Activated CD4-positive, alpha-beta T cell treated with anti-CD3 and anti-CD28 coated beads for 48 hours (primary cell): ENCODE measurements at regions not wholly inside any gene's neighbourhood (a gene's known extent, or its start where the extent isn't known, plus 50 kb on each side); places are given as distances from the start of the nearest gene placed in this dataset.

ENCODE experiments used
- DNase-seq: peaks from one replicate; pipeline ENCODE4 v3.0.0-alpha.2; 2020

DNA sequence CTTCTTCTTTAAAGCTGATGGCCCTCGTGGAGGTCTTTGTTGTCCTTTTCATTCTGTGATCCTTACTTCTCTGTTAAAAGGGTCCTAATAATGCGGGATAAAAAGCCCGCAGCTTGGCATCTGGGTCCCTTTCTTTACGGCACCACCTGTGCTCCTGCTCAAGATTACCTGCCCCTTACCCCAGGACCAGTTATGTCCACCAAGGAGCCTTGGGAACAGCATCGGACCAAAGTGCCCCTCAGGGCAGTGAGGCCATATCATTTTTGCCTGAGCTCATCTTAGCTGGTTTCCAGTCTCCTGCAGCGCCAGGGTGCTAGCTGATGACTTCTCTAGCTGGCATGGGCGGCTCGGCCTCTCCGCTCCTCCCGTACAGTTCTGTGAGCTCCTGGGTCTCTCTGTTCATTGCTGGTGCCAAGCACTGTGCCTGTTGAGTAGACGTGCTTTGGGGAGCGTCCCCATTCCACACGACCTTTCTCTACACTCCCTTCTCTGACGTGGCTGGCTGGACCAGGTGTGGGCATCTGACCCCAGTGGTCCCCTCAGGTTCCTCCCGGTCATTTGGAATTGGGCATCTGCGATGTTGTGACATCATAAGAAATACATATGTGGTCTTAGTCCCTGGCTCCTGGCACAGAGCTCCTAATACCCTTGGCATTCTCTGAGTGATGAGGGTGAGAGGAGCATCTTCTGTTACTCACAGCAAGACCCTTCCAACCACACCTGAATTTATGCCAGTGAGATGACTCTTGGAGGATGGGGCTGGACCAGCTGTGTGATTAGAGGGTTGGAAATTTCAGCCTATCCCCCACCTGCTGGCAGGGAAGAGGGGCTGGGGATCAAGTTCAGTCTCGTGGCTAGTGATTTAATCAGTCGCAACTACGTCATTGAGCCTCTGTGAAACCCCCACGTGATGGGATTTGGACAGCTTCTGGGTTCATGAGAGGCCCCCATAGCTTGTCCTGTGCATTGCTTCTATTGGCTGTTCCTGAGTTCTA lies 134.2 kb upstream of the HS6ST1 start:
- no peak for DNase-seq

DNA sequence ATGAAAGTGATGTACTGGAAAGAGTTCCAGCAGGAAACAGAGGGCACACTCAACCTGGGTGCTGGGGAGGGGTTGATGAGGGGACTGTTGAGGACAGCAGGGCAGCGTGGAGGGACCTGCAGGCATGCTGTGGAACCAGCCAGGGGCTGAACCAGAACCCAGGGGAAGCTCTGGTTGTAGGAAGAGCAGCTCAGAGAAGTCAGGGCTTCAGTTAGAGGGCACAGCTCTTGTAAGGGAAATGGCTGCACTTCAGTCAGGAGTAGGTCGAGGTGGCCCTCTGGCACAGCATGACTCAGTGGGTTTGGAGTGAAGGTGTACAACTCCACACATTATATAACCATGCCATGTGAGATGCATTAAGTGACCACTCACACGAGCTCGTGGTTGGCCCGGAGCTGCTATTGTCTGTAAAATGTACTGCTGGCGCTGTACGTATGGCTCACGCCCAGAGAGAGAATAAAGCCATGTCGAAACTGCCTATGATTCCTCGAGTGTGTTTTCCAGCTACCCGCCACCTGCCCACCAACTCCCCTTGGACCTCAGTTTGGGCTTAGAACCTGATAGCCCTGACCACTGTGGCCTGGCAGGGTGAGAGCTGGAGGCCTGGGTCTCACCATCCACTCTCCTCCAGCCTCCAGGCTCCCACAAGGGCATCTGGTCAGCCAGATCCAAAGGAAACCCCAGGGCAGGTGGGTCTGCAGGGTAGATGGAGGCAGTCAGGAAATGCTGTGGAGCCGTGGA lies 136.5 kb upstream of the HS6ST1 start:
- no peak for DNase-seq

DNA sequence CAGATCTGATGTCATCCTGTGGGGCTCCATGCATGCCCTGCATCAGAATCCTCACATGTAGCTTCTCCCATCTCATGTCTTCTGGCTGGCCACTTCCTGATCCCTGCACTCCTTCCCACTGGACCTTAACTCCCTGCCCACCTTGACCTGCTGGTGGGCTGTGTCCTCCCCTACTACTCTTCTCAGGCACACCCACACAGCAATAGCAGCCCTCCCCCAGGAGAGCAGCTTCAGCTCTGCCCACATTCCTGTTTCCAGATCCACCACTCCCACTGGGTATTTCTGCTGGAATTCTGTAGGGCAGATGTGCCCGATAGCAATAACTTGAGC lies 137.0 kb upstream of the HS6ST1 start:
- DNase-seq: no peak

DNA sequence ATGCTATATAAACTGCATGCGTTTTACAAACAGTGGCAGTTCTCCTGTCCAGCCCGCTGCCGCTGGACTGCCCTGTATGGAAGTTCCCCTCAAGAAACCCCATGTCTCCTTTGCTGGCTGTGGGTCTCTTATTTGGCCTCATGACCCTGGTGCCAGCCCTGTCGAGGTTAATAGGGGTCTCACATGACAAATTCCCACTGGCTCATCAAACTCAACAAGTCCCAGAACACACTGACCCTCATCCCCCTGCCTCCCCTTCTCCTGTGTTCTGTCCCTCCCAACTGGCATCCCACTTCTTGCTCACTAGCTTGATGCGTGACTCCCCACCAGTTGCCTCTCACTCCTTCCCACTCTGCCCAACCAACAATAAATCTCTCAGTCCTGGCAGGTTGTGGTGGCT lies 137.6 kb upstream of the HS6ST1 start:
- DNase-seq: no peak

DNA sequence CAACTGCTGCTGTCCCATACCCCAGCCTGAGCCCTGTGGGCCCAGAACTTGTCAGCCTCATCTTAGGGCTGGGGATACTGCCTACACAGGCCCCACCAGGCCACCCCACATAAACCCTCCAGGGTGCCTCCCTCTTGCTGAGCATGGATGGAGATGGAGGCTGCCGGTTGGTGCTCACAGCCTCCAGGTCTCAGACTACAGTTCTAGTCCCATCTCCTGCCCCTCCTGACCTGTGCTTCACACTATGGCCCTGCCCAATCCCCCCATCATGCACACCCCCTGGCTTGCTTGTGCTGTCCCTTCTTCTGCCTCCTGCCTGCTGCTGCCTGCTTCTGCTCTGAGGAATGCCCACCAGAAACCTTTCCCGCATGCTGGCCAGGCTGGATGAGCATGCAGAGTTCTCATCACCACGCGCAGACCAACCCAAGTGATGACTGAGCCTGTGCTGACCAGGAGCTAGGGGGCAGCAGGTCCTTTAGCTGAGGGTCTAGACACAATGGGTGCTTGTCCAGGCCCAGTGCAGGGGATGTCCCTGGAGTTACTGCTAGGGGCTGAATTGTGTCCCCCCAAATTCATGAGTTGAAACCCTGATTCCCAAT lies 138.4 kb upstream of the HS6ST1 start:
- DNase-seq: no peak

DNA sequence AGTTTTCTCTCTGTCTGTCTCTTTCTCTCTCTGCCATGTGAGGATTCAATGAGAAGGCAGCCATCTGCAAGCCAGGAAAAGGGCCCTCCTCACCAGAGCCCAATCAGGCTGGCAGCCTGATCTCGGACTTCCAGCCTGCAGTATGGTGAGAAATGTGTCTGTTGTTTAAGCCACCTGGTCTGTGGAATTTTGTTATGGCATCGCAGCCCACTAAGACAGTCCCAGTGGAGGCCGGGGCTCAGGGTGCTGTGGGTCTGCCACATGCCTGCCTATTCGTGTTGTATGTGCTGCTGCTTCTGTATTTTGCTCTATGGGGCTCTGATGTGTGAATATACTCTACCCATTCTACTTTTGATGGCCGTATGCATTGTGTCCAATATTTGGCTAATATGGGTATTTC lies 139.0 kb upstream of the HS6ST1 start:
- no peak for DNase-seq

DNA sequence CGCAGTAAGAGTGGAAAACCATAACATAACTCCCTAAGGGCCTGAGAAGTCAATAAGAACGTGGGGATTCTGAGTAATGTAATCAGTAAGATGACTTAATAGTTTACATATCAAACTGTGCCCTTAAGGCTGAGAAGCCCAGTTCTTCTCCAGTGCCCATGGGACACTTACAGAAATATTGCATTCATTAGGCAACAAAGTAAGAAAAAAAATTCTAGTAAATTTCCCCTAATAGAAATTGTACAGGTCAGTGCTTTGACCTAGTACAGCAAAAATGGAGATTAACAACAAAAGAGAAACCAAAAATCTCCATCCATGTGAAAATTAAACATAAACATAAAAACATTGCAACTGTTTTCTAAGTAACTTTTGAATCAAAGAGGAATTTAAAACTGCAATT lies 139.8 kb upstream of the HS6ST1 start:
- DNase-seq: no peak

DNA sequence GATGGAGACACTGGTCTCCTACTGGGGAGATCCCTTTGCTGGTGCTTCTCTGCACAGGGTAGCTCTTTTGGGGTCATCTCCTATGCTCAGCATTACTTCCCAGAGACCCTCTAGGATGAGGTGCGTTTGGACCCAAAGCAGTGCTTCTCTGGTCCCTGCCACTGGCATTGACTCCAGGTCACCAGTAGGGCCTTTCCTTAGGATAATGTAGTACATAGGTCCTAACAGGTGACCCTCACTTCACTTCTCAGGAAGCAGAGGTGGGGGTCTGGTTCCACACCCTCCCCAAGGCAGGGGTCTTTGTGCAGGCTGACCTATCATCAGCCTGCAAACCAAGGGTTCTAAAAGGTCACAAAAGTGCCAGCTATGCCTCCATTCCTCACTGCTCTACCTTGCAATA lies 145.8 kb upstream of the HS6ST1 start:
- DNase-seq: no peak

DNA sequence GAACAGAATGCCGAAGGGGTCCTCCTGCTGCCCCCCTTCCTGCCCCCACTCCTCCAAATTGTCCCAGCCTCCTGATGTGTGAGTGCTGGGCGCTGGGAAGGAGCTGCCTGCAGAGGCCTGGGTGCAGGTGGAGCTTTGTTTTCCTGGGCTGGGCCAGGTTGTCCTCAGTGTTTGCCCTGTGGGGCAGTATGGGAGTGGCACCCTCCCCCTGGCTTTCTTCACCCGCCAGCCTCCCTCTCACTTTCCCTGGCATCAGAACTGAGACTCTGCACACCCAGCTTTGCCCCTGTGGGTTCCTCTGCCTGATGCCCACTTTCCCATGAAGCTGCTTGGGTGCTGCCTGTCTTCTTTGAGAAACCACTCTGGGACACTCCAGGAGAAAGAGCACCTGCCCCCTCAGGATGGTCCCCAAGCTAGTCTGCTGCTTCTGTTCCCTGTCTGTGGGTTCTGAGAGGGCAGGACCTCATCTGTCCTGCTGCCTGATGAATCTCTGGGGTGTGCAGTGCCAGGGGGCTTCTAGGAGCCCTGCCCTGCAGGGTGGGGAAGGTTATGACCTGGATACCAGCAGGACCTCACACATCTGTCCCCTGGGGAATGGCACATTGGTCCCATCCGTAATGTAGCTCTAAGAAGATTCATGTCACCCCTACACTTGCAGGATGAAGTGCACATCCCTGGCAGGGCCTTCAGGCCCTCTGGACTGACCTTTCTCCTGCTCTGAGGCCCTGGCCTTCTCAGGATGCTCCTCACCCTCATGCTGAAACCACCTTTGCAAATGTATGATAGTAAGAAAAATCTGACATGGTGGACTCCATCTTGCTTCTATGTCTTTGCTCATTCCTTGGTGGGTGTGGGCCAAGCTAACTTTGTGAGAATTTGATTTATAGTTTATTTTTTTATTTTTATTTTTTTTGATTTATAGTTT lies 146.8 kb upstream of the HS6ST1 start:
- DNase-seq: no peak

DNA sequence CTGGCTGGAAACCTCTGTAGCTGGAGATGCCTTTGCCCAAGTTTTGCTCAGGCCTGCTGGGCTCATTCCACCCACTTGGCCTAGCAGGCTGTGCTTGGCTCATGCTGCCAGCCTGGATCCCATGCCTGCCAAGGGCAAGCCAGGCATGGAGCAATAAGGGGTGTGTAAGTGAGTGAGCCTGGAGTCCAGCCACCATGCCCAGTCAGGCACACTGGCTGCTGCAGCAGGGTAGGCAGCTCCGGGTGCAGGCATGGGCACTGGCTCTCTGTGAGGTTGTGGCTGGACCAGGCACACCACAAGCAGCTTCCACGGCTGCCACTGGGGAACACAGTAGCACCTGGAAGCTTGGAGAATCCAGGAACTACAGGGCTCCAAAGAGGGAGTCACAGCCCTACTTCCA lies 147.7 kb upstream of the HS6ST1 start:
- no peak for DNase-seq

DNA sequence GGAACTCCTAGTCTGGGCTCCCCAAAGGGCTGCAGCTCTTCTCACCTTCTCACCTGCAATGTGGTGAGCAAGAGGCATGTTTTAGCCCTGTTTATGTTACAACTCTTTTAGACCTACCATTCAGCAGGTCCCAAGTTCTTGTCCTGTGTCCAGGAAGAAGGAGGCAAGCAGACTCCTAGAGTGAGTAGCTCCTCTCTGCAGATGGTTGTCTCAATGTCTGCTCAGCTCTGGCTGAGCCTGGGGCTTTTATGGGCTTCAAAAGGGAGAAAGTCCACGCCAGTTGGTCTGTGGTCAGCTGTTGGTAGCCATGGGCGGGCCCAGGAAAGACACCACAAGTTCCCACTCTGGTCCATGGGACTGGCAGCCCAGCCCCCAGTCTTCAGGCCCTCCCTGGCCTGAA lies 148.1 kb upstream of the HS6ST1 start:
- no peak for DNase-seq

DNA sequence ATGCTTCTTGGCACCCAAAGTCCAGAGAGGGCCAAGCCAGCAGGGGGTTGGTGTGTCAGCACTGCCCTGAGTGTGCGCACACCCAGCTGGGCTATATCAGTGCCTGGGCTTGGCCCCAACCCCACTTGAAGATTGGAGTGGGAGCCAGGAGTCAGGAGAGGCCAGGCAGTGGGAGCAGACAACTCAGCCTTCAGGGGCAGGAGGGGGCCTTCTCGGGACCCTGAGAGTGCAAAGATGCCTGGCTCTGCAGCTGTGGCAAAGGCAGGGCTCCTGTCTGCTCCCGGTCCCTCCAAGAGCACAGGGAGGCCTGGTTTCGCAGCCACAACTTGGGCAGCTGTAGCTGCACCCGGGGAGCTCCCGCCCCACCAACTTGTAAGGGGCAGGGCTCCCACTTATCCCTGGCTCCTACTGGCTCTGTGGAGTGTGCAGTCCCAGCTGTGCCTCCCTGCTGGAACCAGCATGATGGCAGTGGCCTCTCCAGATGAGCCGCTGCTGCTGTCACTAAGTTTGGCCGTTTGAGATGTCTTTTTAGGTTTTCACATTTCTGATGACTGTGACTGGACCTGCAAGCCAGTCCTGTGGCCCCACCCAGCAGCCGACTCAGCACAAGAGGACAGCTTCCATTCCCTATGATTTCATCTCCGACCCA lies 148.8 kb upstream of the HS6ST1 start:
- no peak for DNase-seq

DNA sequence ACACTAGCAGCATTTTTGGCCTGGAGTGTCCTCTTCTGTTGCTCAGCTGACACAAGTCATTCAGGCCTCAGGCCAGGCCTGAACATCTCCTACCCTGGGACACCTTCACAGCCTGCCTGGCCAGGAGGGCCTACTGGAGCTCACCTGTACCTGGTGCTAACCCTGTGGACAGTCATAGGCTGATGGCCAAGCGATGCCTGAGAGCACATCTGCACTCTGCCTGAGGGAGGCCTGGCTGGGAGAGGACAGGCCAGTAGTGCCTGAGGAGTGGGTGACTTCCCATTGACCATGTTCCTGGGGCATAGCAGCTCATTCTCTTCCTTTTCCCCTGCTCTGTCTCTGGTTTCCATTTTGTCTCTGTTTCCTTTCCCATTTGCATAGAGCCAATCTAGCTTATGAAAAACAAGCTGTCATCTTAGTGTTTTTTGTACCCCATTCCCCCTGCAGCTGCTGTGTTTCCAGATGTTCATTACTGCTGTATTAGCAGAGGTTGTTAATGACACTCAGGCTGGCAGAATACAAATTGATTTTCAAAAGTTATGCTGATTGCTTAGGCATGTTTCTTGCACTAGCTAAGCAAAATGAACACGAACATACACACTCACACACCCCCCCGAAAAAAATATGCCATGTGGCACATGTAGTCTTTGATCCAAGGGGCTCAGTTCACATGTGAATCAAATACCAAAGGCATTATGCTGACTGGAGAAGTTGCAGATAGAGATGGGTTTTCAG lies 149.7 kb upstream of the HS6ST1 start:
- DNase-seq: no peak

DNA sequence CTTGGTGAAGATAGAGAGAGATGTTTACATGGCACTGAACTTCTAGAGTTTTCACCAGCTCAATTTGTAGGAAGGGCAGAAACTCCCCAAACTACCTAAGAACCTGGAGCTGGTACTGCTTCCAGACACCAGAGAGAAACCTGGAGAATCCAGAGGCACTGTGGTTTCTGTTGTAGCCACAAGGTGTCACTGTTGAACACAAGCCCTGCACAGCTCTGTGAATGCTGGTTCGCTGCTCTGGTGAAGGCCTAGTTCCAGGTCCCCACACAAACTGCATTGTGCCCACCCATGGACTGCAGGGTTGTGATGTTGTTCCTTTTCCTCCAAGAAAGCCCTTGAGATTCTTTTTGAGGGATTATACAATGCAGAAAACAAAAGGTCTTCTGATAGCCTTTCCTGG lies 150.5 kb upstream of the HS6ST1 start:
- peak; percentile 11 for DNase-seq

DNA sequence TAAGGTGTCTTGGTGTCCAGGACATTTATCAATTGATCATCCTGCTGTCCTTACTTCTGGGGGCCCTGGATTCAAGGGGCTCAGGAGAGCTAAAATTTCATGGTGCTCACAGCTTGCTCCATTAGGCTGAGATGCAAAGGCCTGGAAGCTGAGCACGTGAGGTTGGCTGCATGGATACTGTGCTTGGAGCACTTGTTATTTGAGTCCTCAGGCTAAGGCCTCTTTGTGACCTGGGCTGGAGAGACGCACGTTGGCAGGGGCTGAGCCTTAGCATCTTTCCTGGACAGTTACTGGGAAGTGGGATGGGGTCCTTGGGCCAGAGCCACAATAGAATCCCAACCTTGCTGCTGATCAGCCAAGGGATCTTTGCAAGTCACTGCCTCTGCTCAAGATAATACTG lies 151.2 kb upstream of the HS6ST1 start:
- no peak for DNase-seq

DNA sequence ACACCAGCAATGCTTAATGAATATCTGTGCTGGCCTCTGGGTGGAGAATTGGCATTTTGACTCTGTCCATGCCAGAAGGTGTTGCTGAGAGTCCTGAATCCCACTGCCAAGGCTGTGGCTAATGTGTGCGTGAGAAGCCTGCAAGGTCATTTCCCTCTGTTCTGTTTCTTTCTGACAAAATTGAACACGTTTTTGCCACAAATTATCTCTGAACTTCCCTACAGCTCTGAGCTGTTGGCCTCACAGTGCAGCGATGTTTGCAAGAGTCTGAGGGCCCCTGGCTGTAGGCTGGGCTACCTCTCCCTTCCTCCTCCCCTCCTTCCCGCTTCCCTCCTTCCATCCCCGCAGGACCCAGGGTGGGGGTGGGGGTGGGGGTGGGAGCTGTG lies 154.1 kb upstream of the HS6ST1 start:
- DNase-seq: peak; percentile 6

DNA sequence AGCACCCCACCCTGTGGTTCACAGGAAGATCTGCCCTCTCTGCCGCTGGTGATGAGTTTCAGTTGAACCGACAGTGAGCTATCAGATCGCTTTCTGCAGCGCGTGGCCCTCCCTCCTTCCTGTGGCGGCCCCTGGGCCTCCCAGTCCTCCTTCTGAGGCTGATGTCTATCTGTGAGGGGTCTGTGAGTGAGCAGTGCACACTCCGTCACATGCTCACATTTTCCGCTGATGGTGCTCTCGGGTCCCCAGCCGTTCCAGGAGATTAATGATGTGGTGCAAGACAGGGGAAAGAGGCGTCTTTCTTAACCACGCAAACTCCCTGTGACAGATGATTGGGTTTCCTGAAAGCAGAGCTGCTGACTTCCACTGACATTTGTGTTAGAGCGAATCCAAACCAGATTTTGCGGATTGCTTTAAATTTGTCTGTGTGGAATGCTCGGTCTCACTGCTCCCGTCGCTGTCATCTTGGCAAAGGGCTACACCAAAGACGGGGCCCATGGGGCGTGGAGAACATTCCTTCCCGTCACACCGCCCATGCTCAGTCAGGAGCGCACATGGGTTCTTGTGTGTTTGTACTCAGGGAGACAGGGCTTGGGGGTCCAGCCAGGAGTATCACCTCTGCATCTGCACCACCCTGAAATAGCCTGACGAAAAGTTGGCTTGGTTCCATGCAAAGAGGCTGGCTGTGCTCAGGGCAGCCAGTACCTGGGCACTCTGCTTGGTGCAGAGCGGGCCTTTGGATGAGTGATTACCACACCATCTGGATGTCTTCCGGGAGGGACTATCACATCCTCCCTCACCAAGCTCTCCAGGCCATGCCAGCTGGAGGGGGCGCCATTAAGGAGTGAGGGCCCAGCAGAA lies 154.7 kb upstream of the HS6ST1 start:
- peak; percentile 72 for DNase-seq

DNA sequence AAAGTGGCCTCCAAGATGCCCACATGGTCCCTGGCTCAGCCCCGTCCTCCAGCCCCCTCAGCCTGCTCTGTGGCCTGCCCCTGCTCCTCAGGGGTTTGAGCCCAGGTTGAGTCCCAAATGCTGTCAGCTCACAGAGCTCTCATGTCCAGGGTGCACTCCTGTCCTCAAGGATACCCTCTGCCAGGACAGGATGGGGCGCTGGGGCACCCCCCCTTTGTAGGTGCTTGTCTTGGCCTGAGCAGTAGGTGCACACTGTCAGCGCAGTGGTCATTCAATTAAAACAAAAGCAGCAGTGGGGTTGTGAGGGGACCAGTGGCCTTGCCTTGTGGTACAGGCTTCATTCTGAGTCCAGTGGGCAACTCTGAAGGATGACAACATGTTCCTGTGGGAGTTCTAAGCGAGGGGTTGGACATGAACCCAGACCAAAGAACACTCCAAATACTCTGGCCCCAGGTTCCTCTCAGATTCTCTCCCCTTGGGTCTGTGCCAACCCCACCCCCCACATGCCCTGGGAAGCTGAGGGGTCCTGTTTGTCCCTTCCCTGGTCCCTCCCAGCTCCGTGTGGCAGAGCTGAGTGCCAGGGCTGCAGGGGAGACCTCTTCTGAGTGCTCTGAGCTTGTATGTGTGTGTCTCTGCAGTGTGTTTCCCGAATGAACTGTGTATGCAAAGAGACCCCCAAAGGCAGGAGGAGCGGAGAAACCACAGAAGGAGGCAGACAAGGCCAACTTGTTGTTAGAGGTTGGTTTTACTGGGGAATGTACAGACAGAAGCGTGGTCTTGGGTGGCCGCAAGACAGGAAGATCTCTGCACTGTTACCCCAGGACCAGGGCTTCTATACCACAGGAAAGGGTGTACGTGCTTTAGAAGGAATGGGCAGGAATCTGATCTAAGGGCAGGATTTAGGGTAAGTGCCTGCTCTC lies 155.6 kb upstream of the HS6ST1 start:
- no peak for DNase-seq

DNA sequence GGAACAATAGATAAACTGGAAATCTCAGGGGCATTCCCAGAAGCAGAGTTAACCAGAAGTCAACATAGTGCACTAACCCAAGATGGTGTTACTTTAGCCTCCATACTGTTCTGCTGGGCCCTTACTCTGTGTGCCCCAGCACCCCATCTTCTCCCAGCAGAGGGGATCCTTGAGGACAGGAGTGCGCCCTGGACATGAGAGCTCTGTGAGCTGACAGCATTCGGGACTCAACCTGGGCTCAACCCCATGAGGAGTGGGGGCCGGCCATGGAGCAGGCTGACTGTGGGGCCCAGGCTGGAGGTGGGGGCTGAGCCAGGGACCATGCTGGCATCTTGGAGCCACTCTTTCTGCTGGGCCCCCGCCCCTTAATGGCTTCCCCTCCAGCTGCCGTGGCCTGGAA lies 156.3 kb upstream of the HS6ST1 start:
- DNase-seq: no peak
